H1 (cell line): ENCODE measurements at regions not wholly inside any gene's neighbourhood (a gene's known extent, or its start where the extent isn't known, plus 50 kb on each side); places are given as distances from the start of the nearest gene placed in this dataset.

Experiments
- EGR1 ChIP-seq: IDR thresholded peaks from 2 replicates; pipeline ENCODE4 v1.6.1; 2011; ENCODE audit warnings: low read depth, low read length, borderline replicate concordance
- RFX5 ChIP-seq: IDR thresholded peaks from 2 replicates; pipeline ENCODE4 v1.6.1; 2011; ENCODE audit warnings: low read depth, low read length, improper control_type of control experiment, borderline replicate concordance
- SP1 ChIP-seq: IDR thresholded peaks from 2 replicates; pipeline ENCODE4 v1.6.1; 2011; ENCODE audit warnings: low read depth, low read length
- SUZ12 ChIP-seq: fragments of 200-600 bp; sonication (generic); IDR thresholded peaks from 2 replicates; pipeline ENCODE4 v1.6.1; 2012; ENCODE audit warnings: mild to moderate bottlenecking, inconsistent platforms, low read length, moderate library complexity, mixed read lengths
- TF ChIP-seq, protein P1 (sequence below), 3 experiments: IDR thresholded peaks; 1 replicate in 2 of 3; 2 replicates in 1 of 3; pipeline versions ENCODE4 v1.5.1 to v1.6.1; 2011; ENCODE audit warnings: low read length in 3 of 3, mild to moderate bottlenecking in 3 of 3, inconsistent platforms in 2 of 3, low read depth in 1 of 3, moderate library complexity in 1 of 3; ENCODE audit not compliant: insufficient read depth in 1 of 3; ENCODE audit errors: control extremely low read depth in 1 of 3

DNA sequence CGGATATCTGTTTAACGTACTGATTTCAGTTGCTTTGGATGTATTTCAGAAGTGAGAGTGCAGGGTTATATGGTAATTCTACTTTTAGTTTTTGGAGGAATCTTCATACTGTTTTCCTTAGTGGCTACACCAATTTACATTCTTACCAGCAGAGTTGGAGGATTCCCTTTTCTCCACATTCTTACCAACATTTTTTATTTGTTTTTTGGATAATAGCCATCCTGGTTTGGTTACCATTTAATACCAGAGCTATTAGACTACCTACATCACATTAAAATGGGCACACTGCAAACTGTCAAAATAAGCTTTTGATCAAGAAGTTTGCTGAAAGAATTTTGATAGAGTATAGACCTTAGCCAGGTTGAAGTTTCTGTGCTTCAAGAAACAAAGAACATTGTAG is 217.2 kb upstream of the CFAP20DC start (continued):
- TF ChIP-seq, protein P1, sequence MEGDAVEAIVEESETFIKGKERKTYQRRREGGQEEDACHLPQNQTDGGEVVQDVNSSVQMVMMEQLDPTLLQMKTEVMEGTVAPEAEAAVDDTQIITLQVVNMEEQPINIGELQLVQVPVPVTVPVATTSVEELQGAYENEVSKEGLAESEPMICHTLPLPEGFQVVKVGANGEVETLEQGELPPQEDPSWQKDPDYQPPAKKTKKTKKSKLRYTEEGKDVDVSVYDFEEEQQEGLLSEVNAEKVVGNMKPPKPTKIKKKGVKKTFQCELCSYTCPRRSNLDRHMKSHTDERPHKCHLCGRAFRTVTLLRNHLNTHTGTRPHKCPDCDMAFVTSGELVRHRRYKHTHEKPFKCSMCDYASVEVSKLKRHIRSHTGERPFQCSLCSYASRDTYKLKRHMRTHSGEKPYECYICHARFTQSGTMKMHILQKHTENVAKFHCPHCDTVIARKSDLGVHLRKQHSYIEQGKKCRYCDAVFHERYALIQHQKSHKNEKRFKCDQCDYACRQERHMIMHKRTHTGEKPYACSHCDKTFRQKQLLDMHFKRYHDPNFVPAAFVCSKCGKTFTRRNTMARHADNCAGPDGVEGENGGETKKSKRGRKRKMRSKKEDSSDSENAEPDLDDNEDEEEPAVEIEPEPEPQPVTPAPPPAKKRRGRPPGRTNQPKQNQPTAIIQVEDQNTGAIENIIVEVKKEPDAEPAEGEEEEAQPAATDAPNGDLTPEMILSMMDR (IDR thresholded peaks at IDR 0.05; ENCODE audit: control extremely low read depth in 1 of 3, insufficient read depth in 1 of 3, low read depth in 1 of 3, low read length in 3 of 3) = no peak
- no peak for TF ChIP-seq SP1
- TF ChIP-seq RFX5 = no peak
- no peak for TF ChIP-seq SUZ12
- TF ChIP-seq EGR1 = no peak
